HUDEP-2 (cell line): ENCODE measurements at regions not wholly inside any gene's neighbourhood (a gene's known extent, or its start where the extent isn't known, plus 50 kb on each side); places are given as distances from the start of the nearest gene placed in this dataset.
A peak's percentile ranks its signal among the peaks of the same experiment; 100 is the strongest.
"Not testable (repeated sequence)": the region's sequence is repeated elsewhere in the genome, so short reads cannot be mapped to it uniquely, and the experiment has no call there.

ENCODE experiments used
- DNase-seq, 76 experiments: peaks; one replicate each; lab custom pipeline; 2025; ENCODE audit not compliant: unreplicated experiment in 76 of 76; lab: John Stamatoyannopoulos, UW

DNA sequence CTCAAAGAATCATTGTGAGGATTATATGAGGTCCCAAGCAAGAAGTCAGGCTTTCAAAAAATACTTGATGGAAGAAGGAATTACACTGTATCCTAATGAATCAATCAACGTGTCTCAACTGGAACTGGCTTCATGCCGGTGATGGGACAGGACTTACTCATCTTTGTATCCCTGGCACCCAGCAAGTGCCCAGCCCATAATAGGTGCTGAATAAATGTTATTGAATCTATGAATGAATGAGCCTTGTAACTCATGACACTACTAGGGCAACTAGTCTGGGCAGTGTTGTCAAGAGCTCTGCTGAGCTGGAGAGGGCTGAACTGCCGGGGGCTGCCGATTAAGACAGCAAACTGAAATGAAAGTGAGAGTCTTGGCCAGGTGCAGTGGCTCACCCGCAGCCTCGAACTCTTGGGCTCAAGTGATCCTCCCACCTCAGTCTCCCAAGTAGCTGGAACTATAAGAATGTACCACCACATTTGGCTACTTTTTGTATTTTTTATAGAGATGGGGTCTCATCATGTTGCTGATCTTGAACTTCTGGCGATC lies 87.2 kb upstream of the KIF5B start:
- no peak for DNase-seq

DNA sequence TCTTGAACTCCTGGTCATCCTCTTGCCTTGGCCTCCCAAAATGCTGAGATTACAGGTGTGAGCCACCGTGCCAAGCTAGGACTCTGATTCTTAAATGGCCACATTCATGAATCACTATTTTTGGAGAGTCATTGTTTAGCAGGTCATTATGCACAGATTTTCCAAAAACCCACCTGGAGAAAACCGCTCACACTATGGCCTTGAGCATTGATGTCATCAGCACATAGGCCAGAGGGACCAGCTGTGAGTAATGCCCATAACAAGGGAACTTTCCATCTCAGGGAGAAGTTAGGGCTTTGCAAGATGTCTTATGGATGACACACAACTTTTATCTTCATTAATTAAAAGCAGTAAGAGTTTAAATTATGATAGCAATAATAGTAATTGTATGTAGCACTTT lies 86.4 kb upstream of the KIF5B start:
- DNase-seq: no peak

DNA sequence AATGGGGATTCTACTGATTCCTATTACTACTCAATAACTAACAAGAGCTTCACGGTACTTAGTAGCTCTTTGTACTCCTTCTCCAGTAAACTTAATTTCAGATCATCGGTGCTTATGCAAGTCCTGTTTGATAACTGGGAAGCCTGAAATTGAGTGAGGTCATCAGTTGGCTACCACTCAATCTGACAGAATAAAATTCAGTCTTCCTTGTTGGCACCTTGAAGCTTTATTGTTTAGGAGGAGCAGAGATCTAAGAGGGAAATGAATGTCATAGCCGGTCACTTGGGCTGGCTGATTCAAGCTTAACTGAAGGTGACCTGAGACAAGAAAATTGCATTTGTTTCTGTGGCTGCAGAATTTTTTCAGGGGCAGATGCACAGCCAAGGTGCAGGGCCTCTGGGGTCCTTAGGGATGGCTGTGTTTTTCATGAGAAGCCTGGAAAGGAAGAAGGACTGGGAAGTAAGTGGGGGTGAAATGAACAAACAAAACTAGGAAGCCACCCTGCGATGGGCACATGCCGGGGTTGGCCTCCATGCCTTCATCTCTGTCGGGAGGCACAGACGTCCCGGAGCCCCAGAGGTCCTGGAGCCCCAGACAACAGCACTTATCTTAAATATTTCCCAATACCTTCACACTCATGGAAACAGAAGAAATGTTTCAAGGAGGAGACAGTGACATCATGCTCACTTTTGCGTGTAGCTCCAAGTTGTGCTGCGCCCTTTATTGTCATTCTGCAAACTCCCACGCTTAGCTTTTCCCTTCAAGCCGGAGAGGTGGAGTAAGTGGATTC lies 85.0 kb upstream of the KIF5B start:
- DNase-seq: no peak

DNA sequence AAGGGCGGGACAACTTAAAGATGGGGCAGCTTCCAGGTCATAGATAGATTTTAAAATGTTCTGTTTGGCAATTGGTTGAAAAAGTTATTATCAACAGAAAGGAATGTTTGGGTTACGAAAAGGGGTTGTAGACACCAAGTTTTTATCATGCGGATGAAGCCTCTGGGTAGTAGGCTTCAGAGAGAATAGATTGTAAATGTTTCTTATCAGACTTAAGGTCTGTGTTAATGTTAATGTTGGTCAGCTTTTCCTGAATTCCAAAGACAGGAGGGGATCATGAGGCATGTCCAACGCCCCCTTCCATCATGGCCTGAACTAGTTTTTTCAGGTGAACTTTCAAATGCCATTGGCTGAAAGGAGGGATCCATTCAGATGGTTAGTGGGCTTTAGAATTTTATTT lies 84.2 kb upstream of the KIF5B start:
- no peak for DNase-seq

DNA sequence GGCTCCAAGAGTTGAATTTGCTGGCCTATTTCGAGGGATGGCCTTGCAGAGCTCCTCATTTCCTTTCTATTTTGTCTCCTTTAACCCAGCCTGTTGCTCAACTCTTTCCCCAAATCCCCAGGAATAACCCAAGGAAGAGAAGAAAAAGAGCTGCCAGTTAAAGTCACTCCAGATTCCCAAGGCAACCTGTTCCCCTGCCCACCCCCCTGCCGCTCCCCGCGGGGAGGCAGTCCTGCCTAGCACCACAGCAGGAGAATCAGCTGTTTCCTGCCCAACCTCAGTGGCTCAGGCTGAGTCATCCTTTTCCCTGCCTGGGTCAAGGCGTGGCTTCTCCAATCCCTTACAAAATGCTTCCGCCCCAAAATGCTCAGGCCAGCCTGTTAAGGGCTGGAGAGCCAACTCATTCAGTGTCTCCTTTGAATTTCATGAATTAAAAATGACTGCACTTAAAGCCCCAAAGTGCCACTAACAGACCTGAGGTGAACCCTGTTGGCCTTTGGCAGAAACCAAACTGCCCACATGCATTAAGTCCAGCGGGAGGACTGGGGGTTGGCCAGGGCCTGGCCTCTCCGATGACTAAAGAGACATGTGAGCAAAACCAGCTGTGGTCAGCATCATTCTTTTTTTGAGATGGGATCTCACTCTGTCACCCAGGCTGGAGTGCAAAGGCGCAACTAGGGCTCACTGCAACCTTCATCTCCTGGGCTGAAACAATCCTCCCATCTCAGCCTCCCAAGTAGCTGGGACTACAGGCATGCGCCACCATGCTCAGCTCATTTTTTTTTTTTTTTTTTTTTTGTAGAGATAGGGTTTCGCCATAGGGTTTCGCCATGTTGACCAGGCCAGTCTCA lies 83.2 kb upstream of the KIF5B start:
- DNase-seq: peak in 18 of 76 experiments; percentile 1 to 44 (median 4)

DNA sequence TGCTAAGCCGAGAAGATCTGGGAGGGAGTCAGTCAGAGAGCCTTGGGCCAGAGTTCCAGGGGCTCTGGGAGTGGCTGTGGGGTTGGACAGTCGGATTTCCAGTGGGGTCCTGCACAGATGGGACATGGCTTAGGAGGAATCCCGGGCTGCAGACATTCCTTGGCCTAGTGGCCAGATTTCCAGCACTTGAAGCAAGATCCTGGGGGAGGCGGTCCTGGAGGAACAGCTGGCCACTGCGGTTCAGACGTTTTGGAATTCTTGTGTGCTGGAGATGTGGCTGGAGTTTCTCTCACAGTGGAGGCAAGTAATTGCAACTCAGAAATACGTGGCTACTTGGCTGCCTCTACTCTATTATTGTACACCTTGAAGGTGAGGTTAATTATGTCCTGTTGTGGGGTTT lies 80.7 kb upstream of the KIF5B start:
- not testable (repeated sequence) for DNase-seq

DNA sequence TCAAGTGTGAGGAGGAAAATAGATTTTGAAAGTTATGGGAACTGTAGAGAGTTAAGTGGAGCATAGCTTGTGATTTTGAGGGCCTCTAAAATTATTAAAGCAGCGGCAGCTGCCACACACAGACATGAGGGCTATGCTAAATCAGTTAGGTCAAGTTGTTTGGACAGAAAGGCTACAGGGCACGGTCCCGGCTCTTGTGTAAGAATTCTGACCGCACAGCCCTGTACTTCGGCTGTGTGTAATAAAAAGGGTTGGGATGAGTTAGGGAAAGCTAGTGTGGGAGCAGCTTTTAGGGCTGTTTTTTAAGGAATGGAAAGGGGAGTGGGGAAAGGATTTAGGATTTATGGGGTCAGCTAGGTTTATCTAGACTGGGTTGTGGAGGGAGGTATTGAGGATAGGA lies 79.6 kb upstream of the KIF5B start:
- not testable (repeated sequence) for DNase-seq

DNA sequence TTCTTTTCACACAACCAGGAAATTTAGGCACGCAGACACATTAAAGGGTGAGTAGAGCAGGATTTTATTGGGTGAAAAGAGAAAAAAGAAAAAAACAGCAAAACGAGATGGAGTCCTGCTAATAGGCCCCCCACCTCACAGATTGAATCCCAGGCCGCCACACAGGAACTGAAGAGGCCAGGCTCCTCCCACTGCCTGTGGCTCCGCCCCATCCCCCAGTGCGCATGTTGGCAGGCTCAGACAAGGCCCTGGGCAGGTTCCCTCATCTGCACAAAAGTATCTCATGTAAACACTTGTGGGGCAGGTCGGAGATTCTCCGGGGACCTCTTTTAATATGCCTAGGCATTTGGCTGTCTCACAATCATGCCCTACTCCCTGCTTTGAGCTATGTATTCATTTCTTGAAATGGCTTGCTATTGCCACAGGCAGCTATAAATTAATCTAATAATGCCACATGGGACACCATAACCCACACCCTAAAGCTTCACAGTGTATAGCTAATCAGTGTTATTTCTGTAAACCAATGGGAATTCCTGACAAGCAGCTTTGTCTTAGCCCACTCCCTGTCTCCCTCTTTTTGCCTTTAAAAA lies 76.2 kb upstream of the KIF5B start:
- DNase-seq: no peak

DNA sequence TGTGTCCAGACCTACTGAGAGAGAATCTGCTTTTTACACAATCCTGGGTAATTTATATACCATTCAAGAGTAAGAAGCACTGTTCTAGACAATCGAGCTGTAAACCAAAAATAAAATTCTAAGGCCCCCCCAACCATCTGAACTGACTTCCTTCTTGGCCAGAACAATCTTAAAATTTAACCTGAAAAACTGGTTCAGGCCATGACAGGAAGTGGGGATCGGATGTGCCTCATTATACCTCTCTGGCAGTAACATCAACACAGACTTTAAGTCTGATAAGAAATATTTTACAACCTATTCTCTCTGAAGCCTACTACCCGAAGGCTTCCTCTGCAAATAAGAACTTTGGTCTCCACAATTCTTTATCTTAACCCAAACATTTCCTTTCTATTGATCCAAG lies 75.2 kb upstream of the KIF5B start:
- DNase-seq: no peak

DNA sequence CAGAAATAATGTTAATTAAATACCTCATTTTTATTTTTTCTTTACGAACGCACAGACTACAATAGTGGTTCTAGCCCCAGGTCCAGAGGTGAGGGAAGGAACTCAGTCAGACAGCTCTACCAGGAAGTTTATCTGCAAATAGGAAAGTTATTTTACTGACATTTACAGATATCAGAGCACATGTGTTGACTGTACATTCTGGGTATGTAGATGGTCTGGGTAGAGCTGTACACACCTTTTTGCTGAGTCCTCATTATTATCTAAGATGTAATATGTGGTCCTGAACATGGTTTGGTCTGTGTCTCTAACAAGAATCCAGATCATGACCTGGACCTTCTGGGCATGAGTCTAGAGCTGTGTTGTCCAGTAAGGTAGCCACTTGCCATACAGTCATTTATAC lies 74.6 kb upstream of the KIF5B start:
- DNase-seq: no peak

DNA sequence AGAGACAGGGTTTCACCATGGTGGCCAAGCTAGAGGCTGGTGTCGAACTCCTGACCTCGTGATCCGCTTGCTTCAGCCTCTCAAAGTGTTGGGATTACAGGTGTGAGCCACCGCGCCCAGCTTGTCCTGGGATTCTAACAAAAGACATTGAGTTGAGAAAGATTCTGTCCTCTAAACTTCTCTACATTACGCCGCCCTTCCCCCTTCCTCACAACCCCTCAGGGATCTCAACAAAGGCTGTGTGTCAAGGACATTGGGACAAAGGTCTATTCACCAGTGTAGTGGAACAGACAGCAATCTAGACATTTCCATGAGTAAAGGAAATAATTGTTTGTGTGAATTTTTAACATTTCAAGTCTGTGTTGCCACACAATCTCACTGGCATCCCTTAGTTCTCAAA lies 68.8 kb upstream of the KIF5B start:
- DNase-seq: no peak

DNA sequence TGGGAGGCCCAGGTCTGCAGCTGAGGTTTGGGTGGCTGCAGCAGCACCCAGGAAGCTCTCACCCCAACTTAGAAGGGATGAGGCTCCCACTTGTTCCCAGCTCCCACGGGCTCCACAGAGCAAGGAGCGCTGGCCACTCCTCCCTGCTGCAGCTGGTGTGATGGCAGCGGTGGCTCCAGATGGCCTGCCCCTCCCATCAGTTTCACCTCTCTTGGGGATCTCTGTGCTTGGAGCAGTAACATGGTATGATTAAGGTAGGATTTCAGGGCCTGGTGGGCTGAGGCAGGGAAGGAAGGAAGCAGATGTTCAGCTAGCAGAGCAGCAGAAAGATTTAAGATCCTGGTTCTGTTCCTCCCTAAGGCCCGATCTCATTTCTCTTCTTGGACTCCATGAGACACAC lies 66.8 kb upstream of the KIF5B start:
- no peak for DNase-seq

DNA sequence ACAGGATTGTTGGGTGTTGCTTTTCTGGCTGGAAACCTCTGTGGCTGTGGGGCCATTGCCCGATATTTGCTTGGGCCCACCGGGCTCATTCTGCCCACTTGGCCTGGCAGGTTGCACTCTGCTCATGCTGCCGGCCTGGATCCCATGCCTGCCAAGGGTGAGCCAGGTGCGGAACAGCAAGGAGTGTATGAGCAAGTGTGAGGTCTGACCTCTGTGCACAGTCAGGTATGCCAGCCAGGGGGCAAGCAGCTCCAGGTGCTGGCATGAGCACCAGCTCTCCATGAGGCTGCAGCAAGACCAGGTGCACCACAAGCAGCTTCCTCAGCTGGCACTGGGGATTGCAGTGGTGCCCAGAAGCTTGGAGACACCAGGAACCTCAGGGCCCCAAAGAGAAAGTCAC lies 65.4 kb upstream of the KIF5B start:
- DNase-seq: no peak

DNA sequence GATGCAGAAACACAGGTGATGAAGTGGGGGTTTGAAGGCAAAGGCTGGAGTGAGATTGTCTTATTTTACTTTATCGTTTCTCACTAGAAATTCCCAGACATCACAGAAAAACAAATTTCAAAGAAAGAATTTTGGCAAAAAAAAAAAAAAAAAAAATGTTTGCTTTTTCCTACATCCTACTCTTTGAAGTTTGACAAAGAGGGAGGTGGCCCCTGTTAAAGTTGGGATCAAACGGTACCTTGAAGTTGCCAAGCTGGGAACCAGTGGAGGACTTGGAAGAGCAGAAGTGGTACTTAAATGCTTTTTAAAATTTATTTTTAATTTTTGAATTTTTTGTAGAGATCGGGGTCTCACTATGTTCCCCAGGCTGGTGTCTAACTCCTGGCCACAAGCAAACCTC lies 63.9 kb upstream of the KIF5B start:
- no peak for DNase-seq

DNA sequence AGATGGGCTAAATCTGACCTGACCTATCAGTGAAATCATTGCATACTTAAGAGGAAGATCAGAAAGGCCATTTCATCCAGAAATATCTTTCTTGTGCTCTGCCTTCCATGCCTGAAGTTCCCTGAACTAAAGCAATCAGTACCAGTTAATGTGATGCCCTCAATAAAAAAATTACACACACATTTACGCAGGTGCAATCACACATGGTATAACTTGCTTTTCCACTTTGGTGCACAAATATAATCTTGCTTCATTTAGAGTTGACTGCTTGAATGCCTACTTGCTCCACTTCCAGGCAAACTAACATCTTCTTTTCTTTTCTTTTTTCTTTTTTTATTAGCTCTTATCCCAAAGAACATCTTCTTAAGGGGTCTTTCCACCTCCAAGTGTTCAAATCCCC lies 58.3 kb upstream of the KIF5B start:
- DNase-seq: no peak

DNA sequence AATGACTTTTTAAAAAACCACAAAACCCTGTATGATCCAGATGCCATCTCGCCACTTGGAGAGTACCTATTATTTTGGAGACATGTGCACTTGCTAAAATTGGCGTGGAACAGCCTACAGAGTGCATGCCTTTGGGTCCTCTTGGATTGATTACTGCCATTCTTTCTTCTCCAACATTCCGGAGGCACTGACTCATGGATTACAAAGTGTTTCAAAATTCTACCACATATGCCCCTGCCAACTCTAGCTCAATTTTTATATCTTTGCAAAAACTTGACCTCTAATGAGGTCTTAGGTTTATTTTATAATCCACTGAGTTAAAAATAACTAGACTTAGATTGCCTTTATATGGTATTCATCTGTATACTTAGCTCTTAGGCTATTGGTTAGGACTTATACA lies 55.8 kb upstream of the KIF5B start:
- no peak for DNase-seq

DNA sequence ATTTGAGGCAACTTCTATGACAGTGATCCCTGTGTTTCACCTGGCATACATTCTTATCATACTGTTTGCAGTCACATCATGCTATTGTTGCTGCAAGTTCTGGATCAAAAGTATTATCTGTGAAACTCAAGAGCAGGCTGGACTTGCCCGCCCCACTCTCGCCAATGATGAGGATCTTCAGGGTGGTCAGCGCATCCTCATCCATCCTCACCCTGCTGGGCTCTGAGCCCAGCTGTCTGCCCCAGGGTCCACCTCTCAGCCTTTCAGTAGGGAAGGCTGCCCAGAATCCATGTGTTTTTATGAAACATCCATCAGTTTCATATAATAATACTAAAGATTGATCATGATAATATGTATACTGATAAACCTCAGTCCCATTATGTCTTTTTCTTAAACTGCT lies 55.4 kb upstream of the KIF5B start:
- DNase-seq: no peak

DNA sequence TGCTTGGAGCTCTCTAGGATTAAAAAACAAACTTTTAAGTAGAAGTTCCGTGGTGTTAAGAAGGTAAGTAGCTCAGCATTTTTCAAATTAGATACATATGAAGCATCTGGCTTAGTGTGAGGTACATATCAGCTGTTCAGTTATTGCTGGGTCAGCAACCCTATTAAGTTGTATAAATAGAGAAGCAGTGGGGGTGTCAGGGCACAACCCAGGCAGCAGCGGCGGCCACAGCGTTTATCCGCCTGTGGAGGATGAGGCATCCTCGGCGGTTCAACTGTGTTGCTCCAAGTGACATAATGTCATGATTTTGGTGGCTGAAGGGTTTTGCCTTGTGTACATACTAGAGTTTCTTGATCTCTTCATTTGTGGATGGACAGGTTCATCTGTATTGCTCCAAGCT lies 54.6 kb upstream of the KIF5B start:
- no peak for DNase-seq

DNA sequence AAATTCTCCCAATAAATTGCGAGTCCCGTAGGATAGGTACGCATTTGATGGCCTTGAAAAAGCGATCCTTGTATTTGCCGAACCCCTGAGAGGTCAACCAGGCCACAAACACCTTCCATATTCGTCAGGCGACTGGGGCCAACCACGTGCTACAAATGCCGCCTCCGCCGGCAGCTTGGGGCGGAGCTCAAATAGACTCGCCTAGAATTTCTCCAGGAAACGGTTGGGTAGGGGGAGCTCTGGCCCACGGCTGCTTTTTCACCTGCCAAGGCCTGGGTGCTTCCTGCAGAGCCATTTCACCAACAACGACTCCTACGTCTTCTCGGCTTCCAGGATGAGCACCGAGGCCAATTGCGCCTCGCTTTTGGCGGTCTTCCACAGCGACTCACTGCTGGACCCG lies 53.4 kb upstream of the KIF5B start:
- DNase-seq: no peak
